Activated naive CD8-positive, alpha-beta T cell treated with anti-CD3 and anti-CD28 coated beads, Interleukin-2, amount 50 U/mL, for 24 hours (primary cell): ENCODE measurements at regions not wholly inside any gene's neighbourhood (a gene's known extent, or its start where the extent isn't known, plus 50 kb on each side); places are given as distances from the start of the nearest gene placed in this dataset.

ENCODE experiments used
- ATAC-seq: fragments of 150-1000 bp; cut with Tn5 transposase; one replicate; pipeline ENCODE4 v1.10.0; 2021
- DNase-seq: peaks from one replicate; pipeline ENCODE4 v3.0.0; 2021
- H3K27ac Mint-ChIP-seq: one replicate; pipeline ENCODE4 v1.8.0; 2021; ENCODE audit warnings: mild to moderate bottlenecking, mixed read lengths
- H3K27me3 Mint-ChIP-seq: one replicate; pipeline ENCODE4 v1.8.0; 2021; ENCODE audit warnings: mixed read lengths
- H3K36me3 Mint-ChIP-seq: one replicate; pipeline ENCODE4 v1.8.0; 2021; ENCODE audit warnings: low read depth, mixed read lengths
- H3K4me1 Mint-ChIP-seq: one replicate; pipeline ENCODE4 v1.8.0; 2021; ENCODE audit warnings: mixed read lengths
- H3K4me3 Mint-ChIP-seq: one replicate; pipeline ENCODE4 v1.8.0; 2021; ENCODE audit warnings: mild to moderate bottlenecking, moderate library complexity, mixed read lengths
- H3K9me3 Mint-ChIP-seq: one replicate; pipeline ENCODE4 v1.8.0; 2021; ENCODE audit warnings: mixed read lengths

GRCh38 chr20:39145921-39146320, 183.8 kb downstream of the DHX35 start:
- Mint-ChIP-seq H3K27ac (no peak overlapping the region), H3K36me3 (no peaks in the 10 kb centered on the region), H3K4me1 (no peaks in the 10 kb centered on the region), H3K4me3 (no peak overlapping the region), H3K27me3 (peaks cover 5% of the 10 kb centered on the region), H3K9me3 (peaks cover 3% of the 10 kb centered on the region)
- DNase-seq (no peak), ATAC-seq (no peak)

- H3K9me3 Mint-ChIP-seq: peaks cover 3% of the 10 kb centered on the region
- peaks cover 5% of the 10 kb centered on the region for H3K27me3 Mint-ChIP-seq
- H3K27ac Mint-ChIP-seq: no peak overlapping the region
- ATAC-seq (no peak), DNase-seq (no peak)
- H3K36me3 Mint-ChIP-seq: no peaks in the 10 kb centered on the region
- no peak overlapping the region for H3K4me3 Mint-ChIP-seq
- H3K4me1 Mint-ChIP-seq: no peaks in the 10 kb centered on the region
These were observed 182.6 kb downstream of the DHX35 start for GRCh38 chr20:39144757-39145156.

- no peaks in the 10 kb centered on the region for H3K27me3 Mint-ChIP-seq
- H3K36me3 Mint-ChIP-seq: no peaks in the 10 kb centered on the region
- no peaks in the 10 kb centered on the region for H3K4me1 Mint-ChIP-seq
- H3K4me3 Mint-ChIP-seq: no peak overlapping the region
- ATAC-seq: no peak
- no peak for DNase-seq
- no peak overlapping the region for H3K27ac Mint-ChIP-seq
- peaks cover 3% of the 10 kb centered on the region for H3K9me3 Mint-ChIP-seq
These were observed 180.4 kb downstream of the DHX35 start for GRCh38 chr20:39142407-39143096.

- Mint-ChIP-seq H3K4me1 (no peaks in the 10 kb centered on the region), H3K9me3 (no peaks in the 10 kb centered on the region), H3K27me3 (no peaks in the 10 kb centered on the region), H3K27ac (no peak overlapping the region), H3K36me3 (no peaks in the 10 kb centered on the region), H3K4me3 (no peak overlapping the region)
- no peak for ATAC-seq
- DNase-seq: no peak
These were observed 175.2 kb downstream of the DHX35 start for GRCh38 chr20:39137299-39137698.

GRCh38 chr20:39136798-39137197, 174.7 kb downstream of the DHX35 start:
- no peaks in the 10 kb centered on the region for H3K9me3 Mint-ChIP-seq
- H3K4me1 Mint-ChIP-seq: no peaks in the 10 kb centered on the region
- no peaks in the 10 kb centered on the region for H3K27me3 Mint-ChIP-seq
- H3K27ac Mint-ChIP-seq: no peak overlapping the region
- no peaks in the 10 kb centered on the region for H3K36me3 Mint-ChIP-seq
- no peak for ATAC-seq
- no peak for DNase-seq
- no peak overlapping the region for H3K4me3 Mint-ChIP-seq

- no peak for DNase-seq
- Mint-ChIP-seq H3K27ac (no peak overlapping the region), H3K27me3 (no peaks in the 10 kb centered on the region), H3K9me3 (no peaks in the 10 kb centered on the region), H3K36me3 (no peaks in the 10 kb centered on the region), H3K4me3 (no peak overlapping the region), H3K4me1 (no peaks in the 10 kb centered on the region)
- no peak for ATAC-seq
These were observed 173.9 kb downstream of the DHX35 start for GRCh38 chr20:39135885-39136544.

- Mint-ChIP-seq H3K4me3 (no peak overlapping the region), H3K27me3 (no peaks in the 10 kb centered on the region), H3K36me3 (no peaks in the 10 kb centered on the region), H3K27ac (no peak overlapping the region), H3K9me3 (no peaks in the 10 kb centered on the region), H3K4me1 (no peaks in the 10 kb centered on the region)
- DNase-seq (no peak), ATAC-seq (no peak)
These were observed 171.1 kb downstream of the DHX35 start for GRCh38 chr20:39133201-39133600.

GRCh38 chr20:39132511-39132910, 170.4 kb downstream of the DHX35 start:
- no peak for ATAC-seq
- H3K4me3 Mint-ChIP-seq: no peak overlapping the region

GRCh38 chr20:39132093-39132492, 169.9 kb downstream of the DHX35 start:
- H3K27ac Mint-ChIP-seq: no peak overlapping the region
- no peaks in the 10 kb centered on the region for H3K9me3 Mint-ChIP-seq
- DNase-seq (no peak), ATAC-seq (no peak)
- no peak overlapping the region for H3K4me3 Mint-ChIP-seq
- H3K4me1 Mint-ChIP-seq: no peaks in the 10 kb centered on the region
- H3K27me3 Mint-ChIP-seq: no peaks in the 10 kb centered on the region
- no peaks in the 10 kb centered on the region for H3K36me3 Mint-ChIP-seq

More at GRCh38 chr20:39132511-39132910, 170.4 kb downstream of the DHX35 start:
- no peaks in the 10 kb centered on the region for H3K27me3 Mint-ChIP-seq
- H3K4me1 Mint-ChIP-seq: no peaks in the 10 kb centered on the region
- no peak for DNase-seq
- no peak overlapping the region for H3K27ac Mint-ChIP-seq
- H3K36me3 Mint-ChIP-seq: no peaks in the 10 kb centered on the region
- no peaks in the 10 kb centered on the region for H3K9me3 Mint-ChIP-seq

GRCh38 chr20:39130627-39131026, 168.5 kb downstream of the DHX35 start:
- Mint-ChIP-seq H3K4me1 (no peaks in the 10 kb centered on the region), H3K4me3 (no peak overlapping the region), H3K27ac (no peak overlapping the region), H3K27me3 (peaks cover 3% of the 10 kb centered on the region), H3K9me3 (no peaks in the 10 kb centered on the region), H3K36me3 (no peaks in the 10 kb centered on the region)
- DNase-seq (no peak), ATAC-seq (no peak)

GRCh38 chr20:39129523-39129922, 167.4 kb downstream of the DHX35 start:
- peaks cover 3% of the 10 kb centered on the region for H3K27me3 Mint-ChIP-seq
- H3K9me3 Mint-ChIP-seq: no peaks in the 10 kb centered on the region
- H3K27ac Mint-ChIP-seq: no peak overlapping the region
- H3K4me3 Mint-ChIP-seq: no peak overlapping the region
- no peaks in the 10 kb centered on the region for H3K4me1 Mint-ChIP-seq
- ATAC-seq: no peak
- no peak for DNase-seq
- H3K36me3 Mint-ChIP-seq: no peaks in the 10 kb centered on the region

GRCh38 chr20:39124064-39124463, 161.9 kb downstream of the DHX35 start:
- no peaks in the 10 kb centered on the region for H3K36me3 Mint-ChIP-seq
- peaks cover 12% of the 10 kb centered on the region for H3K27me3 Mint-ChIP-seq
- no peak overlapping the region for H3K27ac Mint-ChIP-seq
- ATAC-seq (no peak), DNase-seq (no peak)
- no peaks in the 10 kb centered on the region for H3K9me3 Mint-ChIP-seq
- H3K4me1 Mint-ChIP-seq: no peaks in the 10 kb centered on the region
- H3K4me3 Mint-ChIP-seq: no peak overlapping the region

- ATAC-seq: no peak
- H3K27me3 Mint-ChIP-seq: peaks cover 16% of the 10 kb centered on the region
- DNase-seq: no peak
- no peaks in the 10 kb centered on the region for H3K4me1 Mint-ChIP-seq
- H3K9me3 Mint-ChIP-seq: no peaks in the 10 kb centered on the region
- H3K36me3 Mint-ChIP-seq: no peaks in the 10 kb centered on the region
- H3K27ac Mint-ChIP-seq: no peak overlapping the region
- no peak overlapping the region for H3K4me3 Mint-ChIP-seq
These were observed 161.0 kb downstream of the DHX35 start for GRCh38 chr20:39123185-39123557.

GRCh38 chr20:39117491-39117890, 155.3 kb downstream of the DHX35 start:
- H3K27me3 Mint-ChIP-seq: peaks cover 12% of the 10 kb centered on the region
- H3K27ac Mint-ChIP-seq: no peak overlapping the region
- DNase-seq (no peak), ATAC-seq (no peak)
- H3K36me3 Mint-ChIP-seq: no peaks in the 10 kb centered on the region
- no peaks in the 10 kb centered on the region for H3K9me3 Mint-ChIP-seq
- no peaks in the 10 kb centered on the region for H3K4me1 Mint-ChIP-seq
- no peak overlapping the region for H3K4me3 Mint-ChIP-seq

- Mint-ChIP-seq H3K27ac (no peak overlapping the region), H3K4me1 (no peaks in the 10 kb centered on the region), H3K27me3 (peaks cover 20% of the 10 kb centered on the region), H3K4me3 (no peak overlapping the region), H3K36me3 (no peaks in the 10 kb centered on the region), H3K9me3 (no peaks in the 10 kb centered on the region)
- DNase-seq (no peak), ATAC-seq (no peak)
These were observed 153.9 kb downstream of the DHX35 start for GRCh38 chr20:39116020-39116419.
